ENCODE measurements at regions not wholly inside any gene's neighbourhood (a gene's known extent, or its start where the extent isn't known, plus 50 kb on each side); places are given as distances from the start of the nearest gene placed in this dataset.
"Not testable (repeated sequence)": the region's sequence is repeated elsewhere in the genome, so short reads cannot be mapped to it uniquely, and the experiment has no call there.

- in situ Hi-C loops (cut with MboI; ENCODE audit: low sequenced_read_pairs, unreplicated experiment), result no loop called here
- no peak for DNase-seq (ENCODE audit: low spot score)
- TF ChIP-seq, protein P1, sequence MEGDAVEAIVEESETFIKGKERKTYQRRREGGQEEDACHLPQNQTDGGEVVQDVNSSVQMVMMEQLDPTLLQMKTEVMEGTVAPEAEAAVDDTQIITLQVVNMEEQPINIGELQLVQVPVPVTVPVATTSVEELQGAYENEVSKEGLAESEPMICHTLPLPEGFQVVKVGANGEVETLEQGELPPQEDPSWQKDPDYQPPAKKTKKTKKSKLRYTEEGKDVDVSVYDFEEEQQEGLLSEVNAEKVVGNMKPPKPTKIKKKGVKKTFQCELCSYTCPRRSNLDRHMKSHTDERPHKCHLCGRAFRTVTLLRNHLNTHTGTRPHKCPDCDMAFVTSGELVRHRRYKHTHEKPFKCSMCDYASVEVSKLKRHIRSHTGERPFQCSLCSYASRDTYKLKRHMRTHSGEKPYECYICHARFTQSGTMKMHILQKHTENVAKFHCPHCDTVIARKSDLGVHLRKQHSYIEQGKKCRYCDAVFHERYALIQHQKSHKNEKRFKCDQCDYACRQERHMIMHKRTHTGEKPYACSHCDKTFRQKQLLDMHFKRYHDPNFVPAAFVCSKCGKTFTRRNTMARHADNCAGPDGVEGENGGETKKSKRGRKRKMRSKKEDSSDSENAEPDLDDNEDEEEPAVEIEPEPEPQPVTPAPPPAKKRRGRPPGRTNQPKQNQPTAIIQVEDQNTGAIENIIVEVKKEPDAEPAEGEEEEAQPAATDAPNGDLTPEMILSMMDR (IDR thresholded peaks at IDR 0.05; ENCODE audit: borderline replicate concordance, control extremely low read depth, extremely low read depth, insufficient read depth, missing control alignments), result no peak
Observed at GRCh38 chr4:52510939-52511565, 148.0 kb downstream of the USP46 start.

DNA sequence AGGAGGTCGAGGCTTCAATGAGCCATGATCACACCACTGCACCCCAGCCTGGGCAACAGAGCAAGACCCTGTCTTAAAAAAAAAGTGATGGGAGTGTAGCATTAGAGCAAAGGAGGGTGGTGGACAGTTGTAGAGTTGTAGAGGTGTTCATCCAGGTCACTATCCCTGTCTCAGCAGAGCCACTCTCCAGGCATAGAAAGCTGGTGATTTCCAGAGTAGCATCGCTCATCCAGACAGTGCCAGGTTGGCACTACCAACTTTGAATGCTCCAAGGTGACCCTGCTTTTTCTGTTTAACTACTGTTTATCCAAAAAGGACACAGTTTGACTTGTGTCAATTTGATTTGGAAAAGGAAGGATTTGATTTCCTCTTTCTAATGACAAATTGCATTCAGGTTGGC lies 147.3 kb downstream of the USP46 start:
- in situ Hi-C loops (cut with MboI; ENCODE audit: low sequenced_read_pairs, unreplicated experiment), result no loop called here
- no peak for DNase-seq (ENCODE audit: low spot score)
- TF ChIP-seq, protein P1 (IDR thresholded peaks at IDR 0.05; ENCODE audit: borderline replicate concordance, control extremely low read depth, extremely low read depth, insufficient read depth, missing control alignments), result no peak

DNA sequence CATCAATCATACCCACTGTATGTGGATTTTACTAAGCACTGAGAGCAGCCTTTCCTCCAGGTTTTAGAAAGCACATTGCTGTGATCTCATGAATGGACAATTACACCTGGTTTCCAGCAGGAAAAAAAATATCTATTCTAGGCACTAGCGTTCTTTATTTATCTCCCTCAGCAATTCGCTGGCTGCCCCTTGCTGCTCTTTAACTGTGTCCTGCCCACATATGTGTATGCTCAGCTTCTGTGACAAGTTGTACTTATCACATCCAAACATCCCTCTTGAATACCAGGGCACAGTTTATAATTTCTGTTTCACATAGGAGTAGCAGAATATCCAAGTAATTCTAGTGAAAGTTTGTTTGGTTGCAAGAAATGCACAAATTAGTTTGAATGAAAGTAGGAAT lies 146.8 kb downstream of the USP46 start:
- TF ChIP-seq, protein P1 (IDR thresholded peaks at IDR 0.05; ENCODE audit: borderline replicate concordance, control extremely low read depth, extremely low read depth, insufficient read depth, missing control alignments), result no peak
- in situ Hi-C loops (cut with MboI; ENCODE audit: low sequenced_read_pairs, unreplicated experiment), result no loop called here
- DNase-seq (ENCODE audit: low spot score), result no peak

GRCh38 chr4:52522093-52522492 lies 137.0 kb downstream of the USP46 start:
- DNase-seq (ENCODE audit: low spot score); in situ Hi-C loops (cut with MboI; ENCODE audit: low sequenced_read_pairs, unreplicated experiment): not testable (repeated sequence)

DNA sequence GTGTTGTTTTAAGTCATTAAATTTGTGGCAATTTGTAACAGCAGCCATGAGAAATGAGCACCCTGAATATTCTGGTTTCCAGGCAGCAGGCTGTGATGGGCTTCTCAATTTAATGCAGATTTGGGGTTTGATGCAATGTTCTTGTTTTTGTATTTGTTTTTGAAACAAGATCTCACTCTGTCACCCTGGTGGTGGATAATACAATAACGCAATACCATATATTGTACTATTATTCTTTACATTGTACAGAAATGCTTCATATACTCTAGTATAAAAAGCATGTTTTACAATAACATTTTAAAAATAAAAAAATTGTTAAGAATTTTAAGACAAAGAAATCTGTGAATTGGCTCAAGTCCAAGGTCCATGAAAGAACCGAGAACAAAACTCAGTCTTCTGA lies 129.1 kb downstream of the USP46 start:
- TF ChIP-seq, protein P1 (IDR thresholded peaks at IDR 0.05; ENCODE audit: borderline replicate concordance, control extremely low read depth, extremely low read depth, insufficient read depth, missing control alignments), result no peak
- DNase-seq (ENCODE audit: low spot score), result no peak
- in situ Hi-C loops (cut with MboI; ENCODE audit: low sequenced_read_pairs, unreplicated experiment), result no loop called here

DNA sequence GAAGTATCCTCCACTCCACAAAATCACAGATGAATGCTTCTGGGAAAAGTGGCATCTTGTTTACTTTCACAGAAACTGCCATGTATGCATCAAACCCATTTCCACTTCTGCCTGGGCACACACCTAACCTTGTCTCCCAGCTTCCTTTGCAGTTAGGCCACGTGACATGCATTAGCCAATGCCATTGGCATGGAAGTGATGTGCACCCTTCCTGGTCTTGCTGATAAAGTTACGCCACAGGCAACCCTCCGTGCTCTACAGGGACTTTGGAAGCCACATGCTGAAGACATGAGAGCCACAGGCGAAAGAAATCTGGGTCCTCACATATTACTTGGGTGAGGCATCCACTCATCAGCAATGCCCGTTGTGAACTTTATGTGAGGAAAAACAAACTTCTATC lies 123.3 kb downstream of the USP46 start:
- in situ Hi-C loops (cut with MboI; ENCODE audit: low sequenced_read_pairs, unreplicated experiment), result no loop called here

More for the DNA sequence above, 123.3 kb downstream of the USP46 start:
- DNase-seq (ENCODE audit: low spot score), result no peak
- TF ChIP-seq, protein P1 (IDR thresholded peaks at IDR 0.05; ENCODE audit: borderline replicate concordance, control extremely low read depth, extremely low read depth, insufficient read depth, missing control alignments), result no peak

Measured in GM13976 (cell line).